ENCODE measurements at regions not wholly inside any gene's neighbourhood (a gene's known extent, or its start where the extent isn't known, plus 50 kb on each side); places are given as distances from the start of the nearest gene placed in this dataset.
"Not testable (repeated sequence)": the region's sequence is repeated elsewhere in the genome, so short reads cannot be mapped to it uniquely, and the experiment has no call there.

DNA sequence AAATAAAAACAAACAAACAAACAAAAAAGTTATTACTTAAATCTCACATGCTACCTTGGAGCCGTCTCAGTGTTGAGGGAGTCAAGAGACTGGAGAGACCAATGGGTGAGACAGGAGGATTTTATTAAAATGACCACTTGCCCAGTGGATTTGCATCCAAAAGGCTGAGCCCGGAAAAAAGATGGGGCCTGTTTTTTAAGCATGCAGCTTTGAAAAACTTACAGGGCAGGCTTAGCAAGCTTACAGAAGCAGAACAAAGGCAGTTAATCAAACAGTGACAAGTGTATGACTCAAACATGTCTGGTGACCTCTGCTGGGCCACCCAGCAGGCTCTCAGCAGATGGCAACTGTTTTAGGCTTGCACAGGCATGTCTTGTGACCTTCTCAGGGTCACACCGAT is 82.5 kb downstream of the POTEH start:
- H3K27ac ChIP-seq; ATAC-seq; intact Hi-C loops (cut with DNase I); H3K36me3 ChIP-seq (replicated peaks in 1 of 2; ENCODE audit: insufficient read depth in 1 of 2, low read depth in 2 of 2); DNase-seq; H3K27me3 ChIP-seq; H3K4me3 ChIP-seq; H3K4me1 ChIP-seq; H3K9me3 ChIP-seq: not testable (repeated sequence)
- 56 to 57% methylated on average over 2 to 3 of the region's 3 CpGs for WGBS, 2 donors

- H3K9me3 ChIP-seq; DNase-seq; H3K4me1 ChIP-seq; H3K27me3 ChIP-seq; H3K4me3 ChIP-seq; H3K36me3 ChIP-seq (replicated peaks in 1 of 2; ENCODE audit: insufficient read depth in 1 of 2, low read depth in 2 of 2); ATAC-seq; intact Hi-C loops (cut with DNase I); H3K27ac ChIP-seq: not testable (repeated sequence)
- 62% methylated on average over 4 of the region's 7 CpGs; no CpG with 5 or more reads in 1 of the 2 donors for WGBS, 2 donors
Measured at GRCh38 chr22:15775118-15775517, 85.3 kb downstream of the POTEH start.

GRCh38 chr22:15775670-15776669 is 86.1 kb downstream of the POTEH start:
- H3K27ac ChIP-seq; intact Hi-C loops (cut with DNase I); H3K9me3 ChIP-seq; H3K36me3 ChIP-seq (replicated peaks in 1 of 2; ENCODE audit: insufficient read depth in 1 of 2, low read depth in 2 of 2); H3K27me3 ChIP-seq; H3K4me1 ChIP-seq; H3K4me3 ChIP-seq: not testable (repeated sequence)
- DNase-seq, result peak in 1 of 4 donors; percentile 7
- ATAC-seq, result peak; percentile 53
- 51 to 77% methylated on average over 5 to 11 of the region's 43 CpGs for WGBS, 2 donors

DNA sequence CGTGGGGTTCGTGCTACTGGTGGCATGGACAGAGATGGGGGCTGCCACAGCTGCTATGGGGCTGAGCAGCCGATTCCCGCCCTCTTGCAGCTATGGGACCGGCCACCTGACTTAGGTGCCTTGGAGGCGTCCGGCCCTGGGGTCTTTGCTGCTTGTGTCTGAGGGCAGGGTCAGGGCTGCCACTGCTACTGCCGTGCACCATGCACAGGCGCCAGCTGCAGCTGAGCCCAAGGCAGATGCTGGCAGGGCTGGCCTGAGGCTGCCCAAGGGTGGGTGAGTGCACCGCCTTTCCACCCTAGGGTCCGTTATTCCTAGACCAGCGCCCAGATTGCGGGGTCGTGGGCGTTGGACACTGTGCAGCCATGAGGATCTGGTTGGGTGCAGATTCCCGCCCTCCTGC is 86.9 kb downstream of the POTEH start:
- WGBS, 2 donors, result no CpG with 5 or more reads among the region's 16 CpGs
- H3K36me3 ChIP-seq (replicated peaks in 1 of 2; ENCODE audit: insufficient read depth in 1 of 2, low read depth in 2 of 2); DNase-seq; H3K27me3 ChIP-seq; H3K4me3 ChIP-seq; ATAC-seq; H3K4me1 ChIP-seq; H3K9me3 ChIP-seq; H3K27ac ChIP-seq; intact Hi-C loops (cut with DNase I): not testable (repeated sequence)

GRCh38 chr22:15777150-15777549 is 87.3 kb downstream of the POTEH start:
- H3K4me1 ChIP-seq; H3K9me3 ChIP-seq; H3K4me3 ChIP-seq; H3K36me3 ChIP-seq (replicated peaks in 1 of 2; ENCODE audit: insufficient read depth in 1 of 2, low read depth in 2 of 2); intact Hi-C loops (cut with DNase I); H3K27ac ChIP-seq; H3K27me3 ChIP-seq; ATAC-seq; DNase-seq: not testable (repeated sequence)
- WGBS, 2 donors, result 80% methylated on average over 1 of the region's 24 CpGs; no CpG with 5 or more reads in 1 of the 2 donors

DNA sequence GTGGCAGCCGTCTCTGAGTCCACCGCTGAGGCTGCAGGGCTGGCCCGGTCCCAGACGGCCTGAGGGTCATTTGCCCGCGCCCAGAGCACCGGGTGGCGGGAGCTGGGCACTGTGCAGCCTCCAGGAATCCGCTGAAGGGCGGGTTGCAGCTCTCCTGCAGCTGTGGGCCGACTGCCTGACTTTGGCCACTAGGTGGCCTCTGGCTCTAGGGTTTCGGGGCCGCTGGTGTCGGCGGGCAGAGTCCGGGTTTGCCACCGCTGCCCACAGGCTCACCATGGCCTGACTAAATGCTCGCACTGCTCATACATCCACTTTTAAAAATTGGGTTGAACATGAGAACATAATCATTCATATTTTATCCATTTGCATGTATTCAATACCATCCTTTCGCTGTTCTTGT is 87.7 kb downstream of the POTEH start:
- H3K36me3 ChIP-seq (replicated peaks in 1 of 2; ENCODE audit: insufficient read depth in 1 of 2, low read depth in 2 of 2); H3K4me3 ChIP-seq; intact Hi-C loops (cut with DNase I); H3K27ac ChIP-seq; H3K27me3 ChIP-seq; DNase-seq; H3K9me3 ChIP-seq; H3K4me1 ChIP-seq: not testable (repeated sequence)
- WGBS, 2 donors, result 50% methylated on average over 1 of the region's 19 CpGs; no CpG with 5 or more reads in 1 of the 2 donors
- ATAC-seq, result peak; percentile 68

- H3K4me1 ChIP-seq; H3K4me3 ChIP-seq; H3K9me3 ChIP-seq; ATAC-seq; H3K27me3 ChIP-seq; DNase-seq; H3K27ac ChIP-seq; intact Hi-C loops (cut with DNase I); H3K36me3 ChIP-seq (replicated peaks in 1 of 2; ENCODE audit: insufficient read depth in 1 of 2, low read depth in 2 of 2): not testable (repeated sequence)
- 44 to 45% methylated on average over 6 of the region's 6 CpGs for WGBS, 2 donors
Measured at GRCh38 chr22:15778366-15778765, 88.5 kb downstream of the POTEH start.

DNA sequence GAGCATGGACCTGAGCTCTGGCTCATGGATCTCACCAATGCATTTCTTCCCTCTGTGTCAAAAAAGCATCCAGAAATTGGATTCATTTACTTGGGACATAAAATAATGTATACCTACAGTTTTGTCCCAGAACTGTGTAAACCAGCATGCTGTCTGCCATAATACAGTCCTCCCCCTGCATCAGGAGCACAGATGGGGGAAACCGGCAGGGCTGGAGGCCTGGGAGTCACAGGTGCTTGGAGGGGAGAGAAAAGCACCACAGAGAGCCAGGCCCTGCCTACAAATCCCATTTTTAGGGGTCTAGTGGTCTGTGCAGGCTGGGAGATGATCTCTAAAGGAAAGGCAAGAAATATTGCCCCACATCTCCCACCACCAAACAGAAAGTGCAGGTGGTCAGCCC is 91.8 kb downstream of the POTEH start:
- H3K4me3 ChIP-seq; H3K9me3 ChIP-seq; DNase-seq; intact Hi-C loops (cut with DNase I); ATAC-seq; H3K27me3 ChIP-seq; H3K36me3 ChIP-seq (replicated peaks in 1 of 2; ENCODE audit: insufficient read depth in 1 of 2, low read depth in 2 of 2); H3K4me1 ChIP-seq; H3K27ac ChIP-seq: not testable (repeated sequence)
- WGBS, 2 donors, result 0 to 14% methylated on average over 1 of the region's 1 CpG

GRCh38 chr22:15782933-15783332 is 93.1 kb downstream of the POTEH start:
- H3K9me3 ChIP-seq; intact Hi-C loops (cut with DNase I); H3K27ac ChIP-seq; H3K4me3 ChIP-seq; H3K4me1 ChIP-seq; H3K36me3 ChIP-seq (replicated peaks in 1 of 2; ENCODE audit: insufficient read depth in 1 of 2, low read depth in 2 of 2); H3K27me3 ChIP-seq; DNase-seq; ATAC-seq: not testable (repeated sequence)
- WGBS, 2 donors, result 13% methylated on average over 1 of the region's 2 CpGs; no CpG with 5 or more reads in 1 of the 2 donors

DNA sequence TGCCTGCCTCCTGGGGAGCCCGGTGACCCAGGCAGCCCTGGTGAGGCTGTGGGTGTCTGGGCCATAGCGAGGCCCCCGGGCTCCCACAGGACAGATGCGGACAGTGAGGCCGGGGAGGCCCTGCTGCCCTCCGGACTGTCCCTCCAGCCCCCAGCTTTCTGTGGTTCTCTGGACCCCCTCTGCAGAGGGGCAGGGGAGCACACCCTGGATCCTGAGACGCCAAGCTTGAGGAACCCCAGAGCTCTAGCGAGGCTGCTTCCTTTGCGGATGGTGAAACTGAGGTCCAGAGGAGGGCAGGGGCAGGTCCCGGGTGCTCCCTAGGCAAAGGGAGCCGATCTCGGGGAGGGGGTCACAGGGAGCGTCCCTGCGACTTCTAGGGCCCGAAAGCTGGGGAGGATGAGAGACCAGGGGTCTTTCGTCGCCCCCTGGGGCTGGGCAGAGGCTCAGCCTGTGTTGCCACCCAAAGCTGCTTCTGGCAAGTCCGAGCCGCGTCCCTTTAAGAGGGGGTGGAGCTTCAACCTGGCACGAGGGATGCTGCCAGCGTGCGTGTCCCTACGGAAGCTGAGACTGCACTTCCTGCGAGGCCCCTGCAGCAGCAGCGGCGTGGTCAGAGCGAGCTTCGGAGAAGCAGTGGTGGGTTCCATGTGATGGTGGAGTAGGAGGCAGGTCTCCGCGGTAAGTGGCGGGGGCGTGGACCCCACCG is 94.7 kb downstream of the POTEH start:
- H3K4me1 ChIP-seq; H3K36me3 ChIP-seq (replicated peaks in 1 of 2; ENCODE audit: insufficient read depth in 1 of 2, low read depth in 2 of 2); DNase-seq; H3K9me3 ChIP-seq; intact Hi-C loops (cut with DNase I); H3K27ac ChIP-seq; H3K27me3 ChIP-seq; H3K4me3 ChIP-seq: not testable (repeated sequence)
- no CpG with 5 or more reads among the region's 34 CpGs for WGBS, 2 donors
- peak; percentile 92 for ATAC-seq

DNA sequence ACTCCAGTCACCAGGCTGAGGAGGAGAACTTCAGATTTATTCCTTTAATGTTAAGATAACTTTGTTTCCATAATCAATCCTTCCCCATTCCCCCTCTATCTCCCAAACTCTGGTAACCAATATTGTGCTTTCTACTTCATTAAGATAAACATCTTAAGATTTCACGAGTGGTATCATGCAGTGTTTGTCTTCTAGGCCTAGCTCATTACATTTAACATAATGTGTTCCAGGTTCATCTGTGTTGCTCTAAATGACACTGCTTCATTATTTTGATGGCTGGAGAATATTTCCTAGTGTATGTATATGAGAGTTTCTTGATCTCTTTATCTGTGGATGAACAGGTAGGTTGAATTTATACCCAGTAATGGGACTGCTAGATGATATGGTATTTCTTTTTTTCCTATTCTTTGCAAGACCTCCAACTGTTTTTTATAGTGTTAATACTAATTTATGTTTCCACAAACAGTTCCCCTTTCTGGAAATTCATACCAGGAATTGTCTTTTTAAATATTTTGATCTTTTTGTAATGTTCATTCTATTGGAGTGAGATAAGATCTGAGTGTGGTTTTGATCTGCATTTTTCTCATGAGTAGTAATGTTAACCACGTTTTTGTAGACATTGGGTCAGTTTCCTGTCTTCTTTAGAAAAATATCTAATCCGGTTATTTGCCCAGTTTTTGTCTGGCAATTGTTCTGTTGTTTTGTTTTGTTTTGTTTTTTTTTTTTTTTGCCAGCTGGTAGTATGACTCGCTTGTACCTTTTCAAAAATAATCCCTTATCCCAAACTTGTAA is 97.3 kb downstream of the POTEH start:
- H3K27ac ChIP-seq; H3K9me3 ChIP-seq; DNase-seq; H3K27me3 ChIP-seq; ATAC-seq; intact Hi-C loops (cut with DNase I); H3K36me3 ChIP-seq (replicated peaks in 1 of 2; ENCODE audit: insufficient read depth in 1 of 2, low read depth in 2 of 2); H3K4me3 ChIP-seq; H3K4me1 ChIP-seq: not testable (repeated sequence)
- WGBS, 2 donors, result 20 to 29% methylated on average over 3 to 4 of the region's 4 CpGs
